ENCODE measurements at regions not wholly inside any gene's neighbourhood (a gene's known extent, or its start where the extent isn't known, plus 50 kb on each side); places are given as distances from the start of the nearest gene placed in this dataset.

DNA sequence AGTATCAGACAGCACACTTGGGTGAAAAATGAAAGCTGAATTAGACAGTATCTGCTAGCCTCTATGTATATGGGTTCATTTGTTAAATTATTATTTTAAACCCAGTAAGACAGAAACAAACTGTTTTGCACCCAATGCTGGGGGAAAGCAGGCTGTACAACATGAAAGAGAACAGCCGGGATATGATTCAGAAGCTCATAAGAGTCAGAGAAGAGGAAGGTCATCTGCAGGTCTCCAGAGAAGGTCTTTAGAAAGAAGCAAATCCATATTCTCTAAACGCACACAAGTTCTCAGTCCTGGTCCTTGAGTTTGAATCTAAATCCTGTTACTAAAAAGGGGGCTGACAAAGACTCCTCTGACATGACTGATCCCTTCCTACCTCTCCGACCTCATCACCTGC lies 155.1 kb downstream of the SIPA1L2 start:
- no peak for DNase-seq

GRCh38 chr1:232473900-232474299 lies 156.0 kb downstream of the SIPA1L2 start:
- no peak for DNase-seq

DNA sequence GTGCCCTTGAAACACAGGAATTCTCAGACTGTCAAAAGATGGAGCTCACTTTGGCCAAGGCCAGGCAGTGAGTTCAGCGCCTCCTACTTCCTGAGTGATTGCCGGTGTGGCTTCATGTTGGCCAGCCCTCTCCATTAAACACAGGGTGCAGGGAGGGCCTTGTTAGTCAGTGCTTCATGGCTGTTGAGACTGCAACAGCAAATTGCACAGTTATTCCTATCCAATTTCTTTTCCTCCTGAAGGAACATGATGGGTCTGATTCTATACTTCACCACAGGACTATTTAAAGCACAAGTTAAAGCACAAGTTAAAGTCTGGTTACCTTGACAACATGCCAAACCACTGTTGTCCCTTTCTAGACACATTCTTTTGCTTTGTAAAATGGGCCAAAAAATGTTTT lies 156.6 kb downstream of the SIPA1L2 start:
- DNase-seq = no peak

- no peak for DNase-seq
Measured at GRCh38 chr1:232472485-232473041, 157.4 kb downstream of the SIPA1L2 start.

DNA sequence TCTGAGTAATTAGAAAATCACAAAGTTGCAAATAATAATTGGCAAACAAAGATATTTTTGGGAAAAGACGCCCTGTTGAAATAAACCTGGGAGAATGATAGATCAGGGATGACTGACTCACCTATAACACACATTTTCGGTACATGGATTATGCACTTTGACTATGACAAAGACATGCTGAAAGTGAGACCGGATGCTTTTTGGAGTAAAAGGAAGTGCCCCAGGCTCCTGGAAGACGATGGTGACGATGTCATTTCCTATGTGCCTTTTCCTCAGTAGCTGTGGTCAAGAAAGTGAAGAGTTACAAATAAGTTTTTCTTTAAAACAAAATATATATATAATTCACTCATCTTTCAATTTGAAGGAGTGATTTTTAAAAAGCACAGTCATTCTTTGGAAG lies 158.7 kb downstream of the SIPA1L2 start:
- DNase-seq = no peak

DNA sequence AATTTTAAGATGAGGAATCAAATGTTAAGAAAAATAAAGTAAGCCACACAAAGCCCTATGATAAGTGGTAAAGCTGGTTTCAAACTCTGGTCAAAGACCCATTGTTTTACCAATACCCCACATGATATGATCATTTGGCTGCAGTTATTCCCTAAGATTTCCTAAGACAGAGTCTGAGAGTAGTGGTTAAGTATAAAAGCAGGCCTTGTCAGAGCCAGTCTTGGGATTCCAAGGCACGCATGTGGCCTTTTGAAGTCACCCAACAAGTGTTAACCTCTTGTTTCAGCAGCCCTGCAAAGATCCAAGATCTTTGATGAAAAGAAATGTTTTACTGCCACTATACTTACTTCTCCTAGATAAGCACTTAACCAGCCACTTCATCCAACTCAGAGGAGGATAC lies 159.2 kb downstream of the SIPA1L2 start:
- no peak for DNase-seq

DNA sequence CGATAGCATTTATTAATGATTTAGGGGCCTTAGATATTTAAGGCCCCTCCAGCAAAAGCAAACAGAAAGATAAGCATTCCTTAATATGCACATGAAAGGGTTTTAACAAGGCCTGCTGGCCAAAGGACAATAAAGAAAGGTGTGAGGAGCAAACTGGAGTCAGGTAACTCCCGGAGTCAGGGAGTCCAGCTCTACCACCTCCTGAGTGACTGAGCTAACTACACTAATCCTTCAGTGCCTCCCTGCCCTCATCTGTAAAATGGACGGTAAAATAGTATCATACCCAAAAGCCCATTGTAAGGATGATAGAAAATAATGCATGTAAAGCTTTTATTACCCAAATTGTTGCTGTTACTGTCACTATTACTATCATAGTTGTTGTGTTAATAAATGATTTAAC lies 161.7 kb downstream of the SIPA1L2 start:
- DNase-seq = no peak

GRCh38 chr1:232467073-232467760 lies 162.7 kb downstream of the SIPA1L2 start:
- DNase-seq = no peak

GRCh38 chr1:232464325-232464724 lies 165.6 kb downstream of the SIPA1L2 start:
- no peak for DNase-seq

DNA sequence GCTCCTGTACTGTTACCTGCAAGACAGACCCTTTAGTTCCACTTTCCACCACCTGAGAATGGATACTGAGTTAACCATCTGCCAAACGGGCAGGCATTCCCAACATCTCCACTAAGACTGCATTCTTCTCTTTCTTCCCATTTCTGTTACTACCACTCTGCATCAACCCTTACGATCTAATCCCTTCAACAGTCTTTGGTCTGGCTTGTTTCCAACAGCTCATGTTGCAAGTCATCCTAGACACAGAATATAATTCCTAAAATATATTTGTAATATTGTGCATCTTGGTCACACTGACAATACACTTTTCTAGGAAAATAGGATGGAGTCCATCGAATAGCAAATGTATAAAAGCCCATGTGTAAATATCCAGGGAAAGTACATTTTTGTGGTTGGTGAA lies 166.7 kb downstream of the SIPA1L2 start:
- DNase-seq = no peak

DNA sequence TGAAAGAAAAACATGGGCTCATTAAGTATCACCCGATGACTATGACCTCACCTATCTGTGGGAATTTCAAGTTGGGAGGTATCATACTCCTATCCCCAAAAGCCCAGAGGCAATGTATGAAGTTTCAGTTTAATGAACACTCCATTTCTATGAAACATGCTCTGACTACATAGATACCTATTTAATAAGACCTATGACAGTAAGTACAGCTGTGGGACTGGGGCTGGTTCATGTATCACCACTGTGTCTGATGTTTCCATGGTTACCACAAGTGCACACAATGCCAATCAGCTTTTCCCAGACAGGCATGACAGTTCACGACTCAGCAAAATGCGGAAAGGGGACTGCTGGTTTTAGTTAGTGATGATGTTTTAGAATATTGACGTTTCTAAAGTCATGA lies 167.7 kb downstream of the SIPA1L2 start:
- DNase-seq = no peak

- DNase-seq = no peak
Measured at GRCh38 chr1:232459826-232460225, 170.1 kb downstream of the SIPA1L2 start.

- DNase-seq = no peak
Measured at GRCh38 chr1:232459087-232459486, 170.8 kb downstream of the SIPA1L2 start.

GRCh38 chr1:232457595-232457994 lies 172.3 kb downstream of the SIPA1L2 start:
- no peak for DNase-seq

GRCh38 chr1:232456714-232457113 lies 173.2 kb downstream of the SIPA1L2 start:
- DNase-seq = no peak

- DNase-seq = no peak
Measured at GRCh38 chr1:232454227-232454886, 175.6 kb downstream of the SIPA1L2 start.

- DNase-seq = no peak
Measured at GRCh38 chr1:232452736-232453440, 177.0 kb downstream of the SIPA1L2 start.

DNA sequence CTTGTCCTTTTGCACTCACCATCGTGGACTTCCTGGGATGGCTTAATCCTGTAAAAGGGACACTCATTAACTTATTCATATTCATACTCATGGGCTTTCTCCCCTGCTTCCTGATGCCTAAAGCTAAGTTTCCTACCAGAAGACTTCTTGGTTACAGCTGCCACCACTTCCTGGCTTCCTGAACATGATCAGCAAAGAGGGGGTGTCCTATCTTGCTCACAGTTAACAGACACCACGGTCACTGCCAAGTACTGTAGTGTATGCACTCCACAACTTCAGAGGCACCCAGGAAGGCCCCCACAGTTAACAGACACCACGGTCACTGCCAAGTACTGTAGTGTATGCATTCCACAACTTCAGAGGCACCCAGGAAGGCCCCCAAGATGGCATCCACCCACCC lies 177.8 kb downstream of the SIPA1L2 start:
- DNase-seq = no peak

- DNase-seq = no peak
Measured at GRCh38 chr1:232451506-232451905, 178.4 kb downstream of the SIPA1L2 start.

GRCh38 chr1:232450615-232451014 lies 179.3 kb downstream of the SIPA1L2 start:
- peak; percentile 43 for DNase-seq

DNA sequence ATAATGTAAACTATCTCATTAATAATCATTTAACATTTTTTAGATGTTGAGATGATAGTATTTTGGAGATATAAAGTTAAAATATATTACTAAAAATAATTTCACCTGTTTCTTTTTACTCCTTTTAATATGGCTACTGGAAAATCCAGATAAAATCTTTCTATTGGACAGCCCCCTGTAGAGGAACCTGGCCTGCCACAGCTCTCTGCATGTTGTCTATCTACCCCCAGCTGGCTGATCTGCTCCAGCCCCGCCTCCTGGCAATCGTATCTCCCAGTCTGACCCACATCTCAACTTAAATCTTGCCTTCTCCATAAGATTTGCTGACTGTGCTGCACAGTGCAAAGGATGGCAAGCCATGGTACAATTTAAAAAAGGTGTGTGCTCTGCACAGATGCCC lies 182.8 kb downstream of the SIPA1L2 start:
- no peak for DNase-seq

GRCh38 chr1:232445361-232446106 lies 184.4 kb downstream of the SIPA1L2 start:
- DNase-seq = no peak

GRCh38 chr1:232443372-232443771 lies 186.6 kb downstream of the SIPA1L2 start:
- no peak for DNase-seq

All from amniotic stem cell (primary cell).